RWPE1 (cell line): ENCODE measurements at regions not wholly inside any gene's neighbourhood (a gene's known extent, or its start where the extent isn't known, plus 50 kb on each side); places are given as distances from the start of the nearest gene placed in this dataset.

Experiments used
- CTCF ChIA-PET: fragments of 350-600 bp; sonication (Branson Sonifier 250); formaldehyde crosslinking; extraction: SDS; loops from one replicate; lab custom pipeline; 2021; lab: Yijun Ruan, JAX
- POLR2A ChIA-PET: fragments of 400-600 bp; formaldehyde crosslinking; extraction: SDS; loops from one replicate; lab custom pipeline; 2020; ENCODE audit warnings: antibody characterized with exemption; ENCODE audit not compliant: low non-redundant PET; lab: Yijun Ruan, JAX
- DNase-seq: peaks from one replicate; pipeline ENCODE4 v3.0.0; 2012; ENCODE audit warnings: low spot score
- H3K27ac ChIP-seq: fragments of 450-650 bp; 2 replicates; pipeline ENCODE4 v1.5.1; 2017
- CTCF ChIP-seq: fragments of 450-650 bp; conservative IDR thresholded peaks from 2 replicates; pipeline ENCODE4 v1.5.1; 2017; ENCODE audit warnings: low read depth, mild to moderate bottlenecking

- no peak overlapping the region for H3K27ac ChIP-seq
- no peak for DNase-seq
- POLR2A ChIA-PET: no interaction called here
- TF ChIP-seq CTCF: no peak
- CTCF ChIA-PET: no interaction called here
These were observed 89.8 kb upstream of the MYCBP2 start for GRCh38 chr13:77416666-77417212.

GRCh38 chr13:77415253-77416071 is 88.6 kb upstream of the MYCBP2 start:
- no peak for TF ChIP-seq CTCF
- CTCF ChIA-PET: interaction anchor here (0.6 kb wide), 1 partner anchor 15 kb away, joined by 3 read pairs; no protein-coding TSS in a partner anchor
- POLR2A ChIA-PET: no interaction called here
- no peak for DNase-seq
- H3K27ac ChIP-seq: no peak overlapping the region

- DNase-seq: no peak
- CTCF ChIA-PET: no interaction called here
- no peak for TF ChIP-seq CTCF
- POLR2A ChIA-PET: no interaction called here
- H3K27ac ChIP-seq: no peak overlapping the region
These were observed 86.0 kb upstream of the MYCBP2 start for GRCh38 chr13:77412860-77413259.

- ChIA-PET CTCF (no interaction called here), POLR2A (no interaction called here)
- no peak overlapping the region for H3K27ac ChIP-seq
- DNase-seq: no peak
- TF ChIP-seq CTCF: no peak
These were observed 85.3 kb upstream of the MYCBP2 start for GRCh38 chr13:77412116-77412635.

- CTCF ChIA-PET: no interaction called here
- POLR2A ChIA-PET: no interaction called here
- DNase-seq: no peak
- no peak overlapping the region for H3K27ac ChIP-seq
- no peak for TF ChIP-seq CTCF
These were observed 82.5 kb upstream of the MYCBP2 start for GRCh38 chr13:77409412-77409811.

GRCh38 chr13:77406644-77407440 is 79.9 kb upstream of the MYCBP2 start:
- H3K27ac ChIP-seq: no peak overlapping the region
- no peak for TF ChIP-seq CTCF
- POLR2A ChIA-PET: no interaction called here
- CTCF ChIA-PET: no interaction called here
- no peak for DNase-seq
